SU-DHL-6 (cell line): ENCODE measurements at regions not wholly inside any gene's neighbourhood (a gene's known extent, or its start where the extent isn't known, plus 50 kb on each side); places are given as distances from the start of the nearest gene placed in this dataset.
A peak's percentile ranks its signal among the peaks of the same experiment; 100 is the strongest.

ENCODE experiments used
- H2AFZ ChIP-seq: fragments of 200-600 bp; sonication (generic); 2 replicates; pipeline ENCODE4 v1.6.1; 2014; ENCODE audit warnings: low read depth, mild to moderate bottlenecking, moderate library complexity, mixed read lengths, antibody characterized with exemption, low read length; ENCODE audit not compliant: severe bottlenecking
- H3F3A ChIP-seq: fragments of 200-600 bp; shearing (Covaris generic); 2 replicates; pipeline ENCODE4 v1.6.0; 2016; ENCODE audit warnings: antibody characterized with exemption, mild to moderate bottlenecking; ENCODE audit not compliant: insufficient read depth
- H3K27ac ChIP-seq: fragments of 200-600 bp; sonication (generic); 2 replicates; pipeline ENCODE4 v1.5.1; 2016; ENCODE audit warnings: low read depth, mild to moderate bottlenecking, low read length, moderate library complexity, mixed read lengths
- H3K27me3 ChIP-seq: fragments of 200-600 bp; sonication (generic), shearing (Covaris generic); 2 replicates; pipeline ENCODE4 v1.6.0; 2014; ENCODE audit warnings: mild to moderate bottlenecking, low read length
- H3K36me3 ChIP-seq: fragments of 200-600 bp; sonication (generic); 2 replicates; pipeline ENCODE4 v1.6.1; 2014; ENCODE audit warnings: mild to moderate bottlenecking, low read length, mixed read lengths
- H3K4me2 ChIP-seq: fragments of 300-600, 200-600 bp; shearing (Covaris generic), sonication (generic); 2 replicates; pipeline ENCODE4 v1.6.0; 2014; ENCODE audit warnings: low read length, low read depth, mild to moderate bottlenecking; ENCODE audit not compliant: poor library complexity, severe bottlenecking
- H3K4me3 ChIP-seq: fragments of 200-600 bp; sonication (generic); 2 replicates; pipeline ENCODE4 v1.5.1; 2014; ENCODE audit warnings: antibody characterized with exemption, low read length, mild to moderate bottlenecking, mixed read lengths; ENCODE audit not compliant: insufficient read depth, poor library complexity, severe bottlenecking
- H3K79me2 ChIP-seq: fragments of 200-600 bp; sonication (generic); 2 replicates; pipeline ENCODE4 v1.6.1; 2014; ENCODE audit warnings: mild to moderate bottlenecking, low read length, moderate library complexity; ENCODE audit not compliant: insufficient read depth
- H3K9ac ChIP-seq: fragments of 200-600 bp; sonication (generic); 2 replicates; pipeline ENCODE4 v1.7.0; 2014; ENCODE audit warnings: mild to moderate bottlenecking, low read length
- H3K9me2 ChIP-seq: fragments of 200-600 bp; sonication (generic); replicated peaks from 2 replicates; pipeline ENCODE4 v1.6.1; 2014; ENCODE audit warnings: low read length; ENCODE audit not compliant: insufficient read depth
- H3K9me3 ChIP-seq: fragments of 200-600 bp; sonication (generic); 2 replicates; pipeline ENCODE4 v1.6.1; 2014; ENCODE audit warnings: low read length, mixed read lengths; ENCODE audit not compliant: insufficient read depth
- H4K20me1 ChIP-seq: fragments of 200-600 bp; sonication (generic); 2 replicates; pipeline ENCODE4 v1.6.1; 2014; ENCODE audit warnings: low read depth, mild to moderate bottlenecking, antibody characterized with exemption, low read length, moderate library complexity, mixed read lengths
- EZH2phosphoT487 ChIP-seq: fragments of 200-600 bp; sonication (generic), shearing (Covaris generic); conservative IDR thresholded peaks from 2 replicates; pipeline ENCODE4 v1.6.1; 2018; ENCODE audit warnings: mild to moderate bottlenecking, antibody characterized with exemption, low read length, moderate library complexity, mixed read lengths
- TF ChIP-seq, protein P1 (sequence below): fragments of 200-600 bp; sonication (generic); IDR thresholded peaks from one replicate; pipeline ENCODE4 v1.5.1; 2017; ENCODE audit warnings: antibody characterized with exemption, mild to moderate bottlenecking, low read length, moderate library complexity; ENCODE audit not compliant: insufficient read depth, poor library complexity, severe bottlenecking

DNA sequence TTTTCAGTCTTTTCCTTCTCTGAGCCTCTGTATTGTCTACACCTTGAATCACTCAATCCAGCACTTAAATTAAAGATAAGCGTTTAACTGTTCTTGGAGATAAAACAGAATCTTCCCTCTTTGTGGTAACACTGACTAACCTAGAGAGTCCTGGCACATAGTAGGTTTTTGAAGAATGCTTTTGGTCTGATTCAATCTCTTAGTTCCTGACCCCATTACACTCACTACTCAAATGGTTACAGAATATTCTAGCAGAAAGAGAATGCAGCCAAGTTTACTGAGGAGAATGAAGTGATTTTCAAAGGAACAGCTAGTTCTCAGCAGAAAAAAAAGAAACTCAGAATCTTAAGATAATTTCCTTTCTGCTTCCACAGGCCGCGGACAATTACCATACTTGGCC is 309.2 kb upstream of the PRMT6 start:
- peak overlapping the region; percentile 69 for H2AFZ ChIP-seq
- no peaks in the 10 kb centered on the region for H3F3A ChIP-seq
- H4K20me1 ChIP-seq = no peaks in the 10 kb centered on the region
- H3K79me2 ChIP-seq = no peaks in the 10 kb centered on the region
- TF ChIP-seq EZH2phosphoT487 = no peak
- TF ChIP-seq, protein P1, sequence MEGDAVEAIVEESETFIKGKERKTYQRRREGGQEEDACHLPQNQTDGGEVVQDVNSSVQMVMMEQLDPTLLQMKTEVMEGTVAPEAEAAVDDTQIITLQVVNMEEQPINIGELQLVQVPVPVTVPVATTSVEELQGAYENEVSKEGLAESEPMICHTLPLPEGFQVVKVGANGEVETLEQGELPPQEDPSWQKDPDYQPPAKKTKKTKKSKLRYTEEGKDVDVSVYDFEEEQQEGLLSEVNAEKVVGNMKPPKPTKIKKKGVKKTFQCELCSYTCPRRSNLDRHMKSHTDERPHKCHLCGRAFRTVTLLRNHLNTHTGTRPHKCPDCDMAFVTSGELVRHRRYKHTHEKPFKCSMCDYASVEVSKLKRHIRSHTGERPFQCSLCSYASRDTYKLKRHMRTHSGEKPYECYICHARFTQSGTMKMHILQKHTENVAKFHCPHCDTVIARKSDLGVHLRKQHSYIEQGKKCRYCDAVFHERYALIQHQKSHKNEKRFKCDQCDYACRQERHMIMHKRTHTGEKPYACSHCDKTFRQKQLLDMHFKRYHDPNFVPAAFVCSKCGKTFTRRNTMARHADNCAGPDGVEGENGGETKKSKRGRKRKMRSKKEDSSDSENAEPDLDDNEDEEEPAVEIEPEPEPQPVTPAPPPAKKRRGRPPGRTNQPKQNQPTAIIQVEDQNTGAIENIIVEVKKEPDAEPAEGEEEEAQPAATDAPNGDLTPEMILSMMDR = no peak
- H3K9me2 ChIP-seq = no peaks in the 10 kb centered on the region
- no peaks in the 10 kb centered on the region for H3K36me3 ChIP-seq
- no peak overlapping the region for H3K27ac ChIP-seq
- H3K4me3 ChIP-seq = no peak overlapping the region
- H3K9me3 ChIP-seq = no peaks in the 10 kb centered on the region
- peak overlapping the region; percentile 23 for H3K4me2 ChIP-seq
- H3K9ac ChIP-seq = no peak overlapping the region
- no peaks in the 10 kb centered on the region for H3K27me3 ChIP-seq

DNA sequence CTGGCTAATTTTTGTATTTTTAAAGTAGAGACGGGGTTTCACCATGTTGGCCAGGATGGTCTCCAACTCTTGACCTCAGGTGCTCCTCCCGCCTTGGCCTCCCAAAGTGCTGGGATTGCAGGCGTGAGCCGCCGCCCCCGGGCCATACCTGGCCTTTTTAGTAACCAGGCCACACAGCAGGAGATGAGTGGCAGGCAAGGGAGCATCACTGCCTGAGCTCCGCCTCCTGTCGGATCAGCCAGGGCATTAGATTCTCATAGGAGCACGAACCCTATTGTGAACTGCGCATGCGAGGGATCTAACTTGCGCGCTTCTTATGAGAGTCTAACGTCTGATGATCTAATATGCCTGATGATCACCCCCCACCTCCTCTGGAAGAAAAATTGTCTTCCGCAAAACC is 308.7 kb upstream of the PRMT6 start:
- Histone ChIP-seq H2AFZ (no peak overlapping the region), H3K27ac (no peak overlapping the region), H4K20me1 (no peaks in the 10 kb centered on the region), H3K27me3 (no peaks in the 10 kb centered on the region), H3K9ac (no peak overlapping the region), H3K9me3 (no peaks in the 10 kb centered on the region), H3K36me3 (no peaks in the 10 kb centered on the region), H3K9me2 (no peaks in the 10 kb centered on the region), H3K79me2 (no peaks in the 10 kb centered on the region), H3K4me2 (no peak overlapping the region), H3K4me3 (no peak overlapping the region), H3F3A (no peaks in the 10 kb centered on the region)
- TF ChIP-seq EZH2phosphoT487 = no peak
- TF ChIP-seq, protein P1 = no peak

DNA sequence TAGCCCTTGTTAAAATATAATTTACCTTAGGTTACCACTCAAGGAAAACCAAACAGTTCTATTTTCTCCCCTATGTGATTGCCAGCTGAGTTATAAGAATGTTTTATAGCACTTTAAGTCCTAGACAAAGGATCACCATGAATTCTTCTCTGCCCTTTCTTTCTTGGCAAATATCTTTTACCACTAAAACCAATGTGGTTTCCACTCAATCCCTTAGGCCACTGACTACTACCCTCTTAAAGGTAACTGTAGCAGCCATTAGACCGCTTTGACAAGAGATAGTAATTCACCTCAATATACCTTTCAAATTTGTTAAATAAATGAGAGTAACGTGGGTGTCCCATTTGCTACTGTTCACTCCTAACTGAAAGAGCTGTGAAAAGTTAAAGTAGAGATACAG is 307.9 kb upstream of the PRMT6 start:
- H4K20me1 ChIP-seq = no peaks in the 10 kb centered on the region
- H3K9me2 ChIP-seq = no peaks in the 10 kb centered on the region
- no peaks in the 10 kb centered on the region for H3K27me3 ChIP-seq
- TF ChIP-seq EZH2phosphoT487 = no peak
- TF ChIP-seq, protein P1 = no peak
- no peak overlapping the region for H3K4me2 ChIP-seq
- no peak overlapping the region for H3K27ac ChIP-seq
- no peaks in the 10 kb centered on the region for H3K9me3 ChIP-seq
- no peaks in the 10 kb centered on the region for H3K36me3 ChIP-seq
- no peaks in the 10 kb centered on the region for H3K79me2 ChIP-seq
- no peak overlapping the region for H2AFZ ChIP-seq
- no peak overlapping the region for H3K4me3 ChIP-seq
- no peak overlapping the region for H3K9ac ChIP-seq
- no peaks in the 10 kb centered on the region for H3F3A ChIP-seq
